RWPE2 (cell line): ENCODE measurements at regions not wholly inside any gene's neighbourhood (a gene's known extent, or its start where the extent isn't known, plus 50 kb on each side); places are given as distances from the start of the nearest gene placed in this dataset.

Experiments
- ATAC-seq: fragments of 200-7000 bp; cut with Tn5 transposase; 3 replicates; pipeline ENCODE4 v1.9.1; 2021; ENCODE audit warnings: low read depth
- DNase-seq: peaks from one replicate; pipeline ENCODE4 v3.0.0-alpha.2; 2020; ENCODE audit warnings: low spot score
- H3K27ac ChIP-seq: fragments of 450-650 bp; 2 replicates; pipeline ENCODE4 v1.5.1; 2017; ENCODE audit warnings: mild to moderate bottlenecking; ENCODE audit not compliant: poor library complexity, severe bottlenecking
- H3K27me3 ChIP-seq: fragments of 250-450 bp; sonication (Bioruptor Pico); 2 replicates; pipeline ENCODE4 v1.5.1; 2021; ENCODE audit warnings: mild to moderate bottlenecking, moderate library complexity; ENCODE audit not compliant: insufficient read depth, poor library complexity, severe bottlenecking
- H3K36me3 ChIP-seq: fragments of 250-450 bp; sonication (Bioruptor Pico); 2 replicates; pipeline ENCODE4 v1.5.1; 2020; ENCODE audit warnings: low read depth, mild to moderate bottlenecking, moderate library complexity
- H3K4me1 ChIP-seq: fragments of 250-450 bp; sonication (Bioruptor Pico); 2 replicates; pipeline ENCODE4 v1.5.1; 2021; ENCODE audit warnings: mild to moderate bottlenecking, moderate library complexity; ENCODE audit not compliant: insufficient read depth, poor library complexity, severe bottlenecking
- H3K4me3 ChIP-seq: fragments of 250-450 bp; sonication (Bioruptor Pico); 2 replicates; pipeline ENCODE4 v1.5.1; 2021; ENCODE audit warnings: mild to moderate bottlenecking, moderate library complexity; ENCODE audit not compliant: severe bottlenecking
- H3K9me3 ChIP-seq: fragments of 250-450 bp; sonication (Bioruptor Pico); 2 replicates; pipeline ENCODE4 v1.5.1; 2021; ENCODE audit warnings: mild to moderate bottlenecking, moderate library complexity; ENCODE audit not compliant: severe bottlenecking
- CTCF ChIP-seq: fragments of 450-650 bp; IDR thresholded peaks from one replicate; pipeline ENCODE4 v1.5.1; 2017; ENCODE audit warnings: mild to moderate bottlenecking, moderate library complexity; ENCODE audit not compliant: poor library complexity, severe bottlenecking

- H3K4me3 ChIP-seq, result no peak overlapping the region
- no peak overlapping the region for H3K27ac ChIP-seq
- H3K4me1 ChIP-seq, result no peaks in the 10 kb centered on the region
- H3K9me3 ChIP-seq, result no peaks in the 10 kb centered on the region
- H3K27me3 ChIP-seq, result peaks cover 45% of the 10 kb centered on the region
- no peak for ATAC-seq
- H3K36me3 ChIP-seq, result no peaks in the 10 kb centered on the region
- no peak for TF ChIP-seq CTCF
- no peak for DNase-seq
These were observed 87.1 kb downstream of the TEX29 start for GRCh38 chr13:111407381-111408131.

GRCh38 chr13:111409413-111409812 lies 89.0 kb downstream of the TEX29 start:
- H3K27ac ChIP-seq, result no peak overlapping the region
- H3K9me3 ChIP-seq, result no peaks in the 10 kb centered on the region
- no peak for ATAC-seq
- no peaks in the 10 kb centered on the region for H3K36me3 ChIP-seq
- H3K4me1 ChIP-seq, result no peaks in the 10 kb centered on the region
- TF ChIP-seq CTCF, result no peak
- DNase-seq, result no peak
- peaks cover 64% of the 10 kb centered on the region for H3K27me3 ChIP-seq
- H3K4me3 ChIP-seq, result no peak overlapping the region

- Histone ChIP-seq H3K4me3 (no peak overlapping the region), H3K27me3 (peaks cover 73% of the 10 kb centered on the region), H3K27ac (no peak overlapping the region), H3K36me3 (no peaks in the 10 kb centered on the region), H3K4me1 (no peaks in the 10 kb centered on the region), H3K9me3 (no peaks in the 10 kb centered on the region)
- DNase-seq (no peak), ATAC-seq (no peak)
- no peak for TF ChIP-seq CTCF
These were observed 90.0 kb downstream of the TEX29 start for GRCh38 chr13:111410232-111411021.

- H3K9me3 ChIP-seq, result no peaks in the 10 kb centered on the region
- H3K4me3 ChIP-seq, result no peak overlapping the region
- H3K4me1 ChIP-seq, result no peaks in the 10 kb centered on the region
- no peaks in the 10 kb centered on the region for H3K36me3 ChIP-seq
- ATAC-seq, result 0 out of 3 replicates have a peak, but pooled peaks have one; percentile 29
- no peak for DNase-seq
- peaks cover 77% of the 10 kb centered on the region for H3K27me3 ChIP-seq
- no peak overlapping the region for H3K27ac ChIP-seq
- TF ChIP-seq CTCF, result no peak
These were observed 90.9 kb downstream of the TEX29 start for GRCh38 chr13:111411151-111411858.
